ENCODE measurements at regions not wholly inside any gene's neighbourhood (a gene's known extent, or its start where the extent isn't known, plus 50 kb on each side); places are given as distances from the start of the nearest gene placed in this dataset.

GRCh38 chr18:24989760-24990593, 362.0 kb downstream of the ZNF521 start:
- Mint-ChIP-seq H3K4me1 (peaks cover 44% of the 10 kb centered on the region), H3K36me3 (ENCODE audit: low read depth) (no peaks in the 10 kb centered on the region), H3K27me3 (ENCODE audit: low read depth) (no peaks in the 10 kb centered on the region), H3K4me3 (no peak overlapping the region), H3K9me3 (peaks cover 7% of the 10 kb centered on the region), H3K27ac (ENCODE audit: unreplicated experiment) (no peak overlapping the region)
- TF ChIP-seq CTCF (conservative IDR thresholded peaks at IDR 0.05), result no peak
- no peak for DNase-seq (ENCODE audit: low read depth, low spot score)

DNA sequence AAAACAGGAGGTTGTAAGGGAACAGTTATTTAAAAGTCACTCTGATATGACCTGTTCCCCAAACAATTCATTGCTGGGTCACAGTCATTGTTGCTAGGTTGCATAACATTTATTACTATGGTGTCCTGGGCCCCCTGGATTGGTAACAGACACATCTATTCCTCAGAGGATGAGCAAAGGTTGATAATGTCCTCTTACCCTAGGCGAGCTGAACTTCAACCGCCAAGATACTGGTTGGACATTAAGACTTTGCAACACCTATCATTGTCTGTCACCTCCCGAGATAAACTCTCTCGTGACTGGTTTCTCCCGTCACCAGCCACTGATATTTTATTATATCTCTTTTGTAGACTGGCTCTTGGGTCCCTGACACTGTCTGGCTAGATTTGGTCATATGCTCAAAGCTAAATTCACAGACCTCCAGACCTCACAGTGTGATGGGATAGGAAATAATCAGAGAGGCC, 361.3 kb downstream of the ZNF521 start:
- no peak for DNase-seq (ENCODE audit: low read depth, low spot score)
- TF ChIP-seq CTCF (conservative IDR thresholded peaks at IDR 0.05), result no peak
- no peaks in the 10 kb centered on the region for H3K36me3 Mint-ChIP-seq (ENCODE audit: low read depth)
- H3K9me3 Mint-ChIP-seq, result peaks cover 7% of the 10 kb centered on the region
- no peaks in the 10 kb centered on the region for H3K27me3 Mint-ChIP-seq (ENCODE audit: low read depth)
- no peak overlapping the region for H3K27ac Mint-ChIP-seq (ENCODE audit: unreplicated experiment)
- H3K4me3 Mint-ChIP-seq, result no peak overlapping the region
- peaks cover 39% of the 10 kb centered on the region for H3K4me1 Mint-ChIP-seq

GRCh38 chr18:24991141-24992060, 360.6 kb downstream of the ZNF521 start:
- no peak for DNase-seq (ENCODE audit: low read depth, low spot score)
- Mint-ChIP-seq H3K4me3 (no peak overlapping the region), H3K4me1 (peaks cover 32% of the 10 kb centered on the region), H3K27ac (ENCODE audit: unreplicated experiment) (peak overlapping the region; percentile 39), H3K36me3 (ENCODE audit: low read depth) (no peaks in the 10 kb centered on the region), H3K9me3 (peaks cover 7% of the 10 kb centered on the region), H3K27me3 (ENCODE audit: low read depth) (no peaks in the 10 kb centered on the region)
- no peak for TF ChIP-seq CTCF (conservative IDR thresholded peaks at IDR 0.05)

GRCh38 chr18:24992491-24992890, 359.5 kb downstream of the ZNF521 start:
- Mint-ChIP-seq H3K36me3 (ENCODE audit: low read depth) (no peaks in the 10 kb centered on the region), H3K4me1 (peaks cover 21% of the 10 kb centered on the region), H3K27me3 (ENCODE audit: low read depth) (no peaks in the 10 kb centered on the region), H3K9me3 (peaks cover 7% of the 10 kb centered on the region), H3K4me3 (no peak overlapping the region), H3K27ac (ENCODE audit: unreplicated experiment) (no peak overlapping the region)
- no peak for DNase-seq (ENCODE audit: low read depth, low spot score)
- no peak for TF ChIP-seq CTCF (conservative IDR thresholded peaks at IDR 0.05)

DNA sequence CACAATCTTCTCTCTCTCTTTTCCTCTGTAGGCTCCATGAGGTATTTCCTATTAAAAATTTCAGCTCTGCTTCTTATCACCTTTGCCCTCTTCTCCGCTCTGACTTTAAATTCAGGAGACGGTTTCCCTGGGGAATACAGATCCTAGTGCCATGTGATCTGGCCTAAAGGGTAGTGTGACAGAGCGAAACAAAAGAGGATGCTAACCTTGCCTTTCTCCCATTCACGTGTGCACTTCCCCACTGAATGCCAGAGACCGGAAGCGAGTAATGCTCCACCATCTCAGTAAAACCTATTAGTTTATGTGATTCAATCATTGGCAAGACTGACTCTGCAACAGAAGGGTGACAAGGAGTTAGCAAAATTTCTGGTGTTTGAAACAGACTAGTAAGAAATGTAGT, 358.3 kb downstream of the ZNF521 start:
- peaks cover 7% of the 10 kb centered on the region for H3K9me3 Mint-ChIP-seq
- peaks cover 13% of the 10 kb centered on the region for H3K4me1 Mint-ChIP-seq
- H3K27ac Mint-ChIP-seq (ENCODE audit: unreplicated experiment), result no peak overlapping the region
- H3K27me3 Mint-ChIP-seq (ENCODE audit: low read depth), result no peaks in the 10 kb centered on the region
- no peak overlapping the region for H3K4me3 Mint-ChIP-seq
- no peak for DNase-seq (ENCODE audit: low read depth, low spot score)
- H3K36me3 Mint-ChIP-seq (ENCODE audit: low read depth), result no peaks in the 10 kb centered on the region
- TF ChIP-seq CTCF (conservative IDR thresholded peaks at IDR 0.05), result no peak

Data from neural crest cell (in vitro differentiated cells).